ENCODE measurements at regions not wholly inside any gene's neighbourhood (a gene's known extent, or its start where the extent isn't known, plus 50 kb on each side); places are given as distances from the start of the nearest gene placed in this dataset.

- WGBS, 2 donors = 76 to 77% methylated on average over 14 of the region's 14 CpGs
- H3K4me3 ChIP-seq (ENCODE audit: low read depth, poor library complexity, severe bottlenecking) = no peak overlapping the region
- intact Hi-C loops (cut with DNase I; ENCODE audit: low total_unique reads) = no loop called here
- TF ChIP-seq, protein P1, sequence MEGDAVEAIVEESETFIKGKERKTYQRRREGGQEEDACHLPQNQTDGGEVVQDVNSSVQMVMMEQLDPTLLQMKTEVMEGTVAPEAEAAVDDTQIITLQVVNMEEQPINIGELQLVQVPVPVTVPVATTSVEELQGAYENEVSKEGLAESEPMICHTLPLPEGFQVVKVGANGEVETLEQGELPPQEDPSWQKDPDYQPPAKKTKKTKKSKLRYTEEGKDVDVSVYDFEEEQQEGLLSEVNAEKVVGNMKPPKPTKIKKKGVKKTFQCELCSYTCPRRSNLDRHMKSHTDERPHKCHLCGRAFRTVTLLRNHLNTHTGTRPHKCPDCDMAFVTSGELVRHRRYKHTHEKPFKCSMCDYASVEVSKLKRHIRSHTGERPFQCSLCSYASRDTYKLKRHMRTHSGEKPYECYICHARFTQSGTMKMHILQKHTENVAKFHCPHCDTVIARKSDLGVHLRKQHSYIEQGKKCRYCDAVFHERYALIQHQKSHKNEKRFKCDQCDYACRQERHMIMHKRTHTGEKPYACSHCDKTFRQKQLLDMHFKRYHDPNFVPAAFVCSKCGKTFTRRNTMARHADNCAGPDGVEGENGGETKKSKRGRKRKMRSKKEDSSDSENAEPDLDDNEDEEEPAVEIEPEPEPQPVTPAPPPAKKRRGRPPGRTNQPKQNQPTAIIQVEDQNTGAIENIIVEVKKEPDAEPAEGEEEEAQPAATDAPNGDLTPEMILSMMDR (IDR thresholded peaks at IDR 0.05) = no peak
- TF ChIP-seq POLR2A (IDR thresholded peaks at IDR 0.05) = no peak
- no peak for DNase-seq (ENCODE audit: low spot score in 2 of 2)
These were observed 56.3 kb upstream of the SHOX start for GRCh38 chrX:574251-574650.

- H3K4me3 ChIP-seq (ENCODE audit: low read depth, poor library complexity, severe bottlenecking) = no peak overlapping the region
- DNase-seq (ENCODE audit: low spot score in 2 of 2) = no peak
- TF ChIP-seq POLR2A (IDR thresholded peaks at IDR 0.05) = no peak
- TF ChIP-seq, protein P1 (IDR thresholded peaks at IDR 0.05) = no peak
- 63 to 76% methylated on average over 6 of the region's 6 CpGs for WGBS, 2 donors
- intact Hi-C loops (cut with DNase I; ENCODE audit: low total_unique reads) = no loop called here
These were observed 55.8 kb upstream of the SHOX start for GRCh38 chrX:574830-575229.

DNA sequence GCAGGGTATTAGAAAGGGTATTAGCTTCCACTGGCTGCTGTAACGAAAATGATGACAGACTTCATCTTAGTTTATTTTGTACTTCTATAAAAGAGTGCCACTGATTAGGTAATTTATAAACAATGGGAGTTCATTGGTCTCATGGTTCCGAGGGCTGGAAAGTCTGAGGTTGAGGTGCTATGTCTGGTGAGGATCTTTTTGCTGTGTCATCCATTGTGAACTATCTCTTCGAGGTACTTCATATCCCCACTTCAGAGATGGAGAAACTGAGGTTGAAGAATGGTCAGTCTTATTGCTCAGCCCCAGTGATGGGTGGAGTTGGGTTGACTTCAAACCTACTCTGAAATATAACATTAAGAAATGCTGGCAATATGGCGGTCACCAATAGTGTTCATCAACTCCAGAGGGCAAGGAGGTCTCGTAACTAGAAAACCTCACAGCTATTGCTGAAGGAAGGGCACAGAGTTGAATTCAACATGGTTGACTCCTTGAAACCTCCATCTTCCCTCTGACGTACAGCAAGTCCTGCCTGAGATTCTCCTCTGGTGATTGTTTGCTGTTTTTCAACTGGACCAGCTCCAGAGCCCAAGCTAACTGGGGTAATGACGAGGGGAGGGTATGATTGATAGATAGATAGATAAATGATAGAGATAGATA lies 53.6 kb upstream of the SHOX start:
- no peak for DNase-seq (ENCODE audit: low spot score in 2 of 2)
- intact Hi-C loops (cut with DNase I; ENCODE audit: low total_unique reads) = no loop called here
- WGBS, 2 donors = 85 to 86% methylated on average over 7 of the region's 7 CpGs
- TF ChIP-seq POLR2A (IDR thresholded peaks at IDR 0.05) = no peak
- TF ChIP-seq, protein P1 (IDR thresholded peaks at IDR 0.05) = no peak
- no peak overlapping the region for H3K4me3 ChIP-seq (ENCODE audit: low read depth, poor library complexity, severe bottlenecking)

DNA sequence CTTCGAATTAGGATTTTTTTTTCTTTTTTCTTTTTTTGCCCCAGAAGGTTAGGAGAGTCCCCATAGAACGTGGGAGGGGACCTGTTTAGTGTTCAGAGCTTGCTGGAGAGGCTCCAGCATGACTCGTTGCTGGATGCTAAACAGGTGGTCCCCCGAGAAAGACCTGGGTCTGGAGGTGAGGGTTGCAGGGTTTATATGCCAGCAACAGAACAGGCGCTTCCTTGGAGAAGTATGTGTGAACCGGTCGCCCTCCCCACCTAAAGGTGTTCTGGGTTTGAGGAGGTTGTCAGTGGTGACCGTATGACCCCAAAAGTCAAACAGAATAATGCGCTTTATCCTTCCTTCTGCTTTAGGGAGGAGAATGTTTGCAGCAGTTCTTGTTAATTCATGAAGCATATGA lies 52.1 kb upstream of the SHOX start:
- TF ChIP-seq, protein P1 (IDR thresholded peaks at IDR 0.05) = no peak
- TF ChIP-seq POLR2A (IDR thresholded peaks at IDR 0.05) = no peak
- 37 to 41% methylated on average over 9 of the region's 9 CpGs for WGBS, 2 donors
- intact Hi-C loops (cut with DNase I; ENCODE audit: low total_unique reads) = no loop called here
- DNase-seq (ENCODE audit: low spot score in 2 of 2) = no peak
- no peak overlapping the region for H3K4me3 ChIP-seq (ENCODE audit: low read depth, poor library complexity, severe bottlenecking)

DNA sequence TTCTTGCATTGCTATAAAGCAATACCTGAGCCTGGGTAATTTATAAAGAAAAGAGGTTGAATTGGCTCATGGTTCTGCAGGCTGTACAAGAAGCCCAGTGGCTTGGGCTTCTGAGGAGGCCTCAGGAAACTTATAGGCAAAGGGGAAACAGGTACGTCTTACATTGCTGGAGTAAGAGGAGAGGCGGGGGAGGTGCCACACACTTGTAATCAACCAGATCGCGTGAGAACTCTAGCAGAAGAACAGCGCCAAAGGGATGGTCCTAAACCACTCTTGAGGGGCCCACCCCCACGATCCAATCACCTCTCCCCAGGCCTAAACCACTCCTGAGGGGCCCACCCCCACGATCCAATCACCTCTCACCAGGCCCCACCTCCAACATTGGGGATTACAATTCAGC lies 50.6 kb upstream of the SHOX start:
- intact Hi-C loops (cut with DNase I; ENCODE audit: low total_unique reads) = no loop called here
- no peak for TF ChIP-seq POLR2A (IDR thresholded peaks at IDR 0.05)
- TF ChIP-seq, protein P1 (IDR thresholded peaks at IDR 0.05) = no peak
- DNase-seq (ENCODE audit: low spot score in 2 of 2) = no peak
- WGBS, 2 donors = 36 to 41% methylated on average over 5 to 7 of the region's 7 CpGs
- no peak overlapping the region for H3K4me3 ChIP-seq (ENCODE audit: low read depth, poor library complexity, severe bottlenecking)

Data from lower leg skin (tissue), 4 donors.